ENCODE measurements at regions not wholly inside any gene's neighbourhood (a gene's known extent, or its start where the extent isn't known, plus 50 kb on each side); places are given as distances from the start of the nearest gene placed in this dataset.

GRCh38 chr2:160664603-160665140, 171.1 kb upstream of the RBMS1 start:
- Mint-ChIP-seq H3K4me1 (ENCODE audit: low read depth) (peaks cover 17% of the 10 kb centered on the region), H3K36me3 (ENCODE audit: low read depth) (no peaks in the 10 kb centered on the region), H3K9me3 (no peaks in the 10 kb centered on the region), H3K4me3 (no peak overlapping the region), H3K27me3 (ENCODE audit: low read depth) (peaks cover 10% of the 10 kb centered on the region), H3K27ac (no peak overlapping the region)

DNA sequence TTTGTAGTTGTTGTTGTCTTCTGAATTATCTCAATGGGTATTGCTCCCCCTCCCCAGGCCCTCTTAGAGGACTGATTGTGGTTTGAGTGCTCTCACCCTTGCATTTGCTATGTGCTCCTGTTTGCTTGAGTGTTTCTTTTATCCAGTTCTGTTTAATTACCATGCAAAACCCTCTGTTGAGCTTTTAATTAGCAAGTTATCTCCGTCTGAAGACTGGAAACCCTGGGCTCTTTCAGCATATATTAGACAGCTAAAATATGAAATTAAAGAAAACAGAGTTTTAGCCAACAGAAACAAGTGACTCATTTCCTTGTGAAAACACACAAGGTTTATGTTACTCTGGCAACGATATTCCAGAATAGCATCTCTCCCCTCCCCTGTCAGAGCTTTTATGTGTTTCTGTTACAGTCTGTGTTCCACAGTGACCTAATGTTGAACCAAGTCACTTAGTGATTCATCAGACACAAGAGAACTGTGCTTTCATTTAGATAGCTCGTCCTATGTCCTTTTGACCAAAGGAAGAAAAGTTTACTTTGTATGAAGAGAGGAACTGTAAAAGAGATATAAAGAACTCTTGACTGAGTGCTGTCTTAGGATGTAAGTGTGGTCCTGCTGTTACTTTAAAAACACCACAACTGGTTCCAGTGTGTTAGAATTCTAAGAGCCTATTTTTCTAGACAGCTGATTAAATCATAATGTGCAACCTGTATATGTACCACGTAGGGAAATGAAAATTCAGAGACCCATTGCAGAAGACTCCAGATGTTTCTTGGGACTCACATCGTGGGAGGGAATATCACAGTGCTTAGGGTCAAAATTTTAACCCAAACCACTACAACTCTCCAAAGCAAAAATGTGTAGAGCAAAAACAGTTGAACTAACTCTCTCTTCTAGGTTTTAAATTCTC, 172.8 kb upstream of the RBMS1 start:
- Mint-ChIP-seq H3K4me3 (no peak overlapping the region), H3K9me3 (no peaks in the 10 kb centered on the region), H3K27ac (peak overlapping the region; percentile 43), H3K36me3 (ENCODE audit: low read depth) (no peaks in the 10 kb centered on the region), H3K4me1 (ENCODE audit: low read depth) (peaks cover 17% of the 10 kb centered on the region), H3K27me3 (ENCODE audit: low read depth) (peaks cover 6% of the 10 kb centered on the region)

GRCh38 chr2:160667811-160668210, 174.2 kb upstream of the RBMS1 start:
- Mint-ChIP-seq H3K4me3 (no peak overlapping the region), H3K27ac (no peak overlapping the region), H3K4me1 (ENCODE audit: low read depth) (peaks cover 17% of the 10 kb centered on the region), H3K27me3 (ENCODE audit: low read depth) (peaks cover 6% of the 10 kb centered on the region), H3K9me3 (no peaks in the 10 kb centered on the region), H3K36me3 (ENCODE audit: low read depth) (no peaks in the 10 kb centered on the region)

DNA sequence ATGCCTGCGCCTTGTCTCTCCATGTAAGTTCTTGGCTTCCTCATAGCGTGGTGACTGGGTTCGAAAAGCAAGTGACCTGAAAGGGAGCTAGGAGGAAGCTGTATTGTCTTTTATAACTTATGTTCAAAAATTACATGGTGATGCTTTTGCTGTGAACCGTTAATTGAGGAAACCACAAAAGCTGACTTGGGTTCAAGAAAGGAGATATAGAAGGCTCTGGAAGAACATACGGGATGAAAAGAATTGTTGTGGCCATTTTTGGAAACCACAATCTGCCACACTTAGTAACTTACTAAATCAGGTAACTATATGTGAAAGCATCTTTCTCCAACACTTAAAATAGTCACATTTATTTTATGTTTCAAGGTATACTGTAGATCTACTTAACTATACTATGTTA, 177.0 kb upstream of the RBMS1 start:
- Mint-ChIP-seq H3K4me1 (ENCODE audit: low read depth) (peaks cover 17% of the 10 kb centered on the region), H3K27me3 (ENCODE audit: low read depth) (peaks cover 5% of the 10 kb centered on the region)

DNA sequence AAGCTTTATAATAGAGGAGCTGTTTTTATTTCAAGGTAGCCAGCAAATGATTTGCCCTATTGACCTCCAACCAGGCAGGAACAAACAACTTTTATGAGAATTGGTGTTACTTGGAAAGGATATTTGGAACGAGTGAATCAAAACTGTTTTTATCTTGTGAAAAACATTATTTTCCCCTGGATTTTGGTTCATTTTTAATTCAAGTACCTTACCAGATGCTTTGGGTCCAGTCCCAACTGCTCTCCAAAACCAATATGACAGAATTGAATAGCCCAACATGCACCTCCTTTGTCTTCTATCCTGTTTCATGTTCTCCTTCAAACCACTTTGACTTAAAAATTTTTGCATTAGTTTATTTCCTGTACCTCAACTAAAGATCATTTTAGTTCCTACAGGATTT, 178.6 kb upstream of the RBMS1 start:
- Mint-ChIP-seq H3K4me3 (no peak overlapping the region), H3K9me3 (no peaks in the 10 kb centered on the region), H3K27me3 (ENCODE audit: low read depth) (peaks cover 5% of the 10 kb centered on the region), H3K36me3 (ENCODE audit: low read depth) (no peaks in the 10 kb centered on the region), H3K27ac (no peak overlapping the region), H3K4me1 (ENCODE audit: low read depth) (peaks cover 3% of the 10 kb centered on the region)

More for the DNA sequence above, 177.0 kb upstream of the RBMS1 start:
- no peak overlapping the region for H3K27ac Mint-ChIP-seq
- H3K36me3 Mint-ChIP-seq (ENCODE audit: low read depth) = no peaks in the 10 kb centered on the region
- no peaks in the 10 kb centered on the region for H3K9me3 Mint-ChIP-seq
- H3K4me3 Mint-ChIP-seq = no peak overlapping the region

- Mint-ChIP-seq H3K9me3 (no peaks in the 10 kb centered on the region), H3K27ac (no peak overlapping the region), H3K36me3 (ENCODE audit: low read depth) (no peaks in the 10 kb centered on the region), H3K4me3 (no peak overlapping the region), H3K4me1 (ENCODE audit: low read depth) (no peaks in the 10 kb centered on the region), H3K27me3 (ENCODE audit: low read depth) (peaks cover 5% of the 10 kb centered on the region)
Observed at GRCh38 chr2:160674146-160674750, 180.6 kb upstream of the RBMS1 start.

DNA sequence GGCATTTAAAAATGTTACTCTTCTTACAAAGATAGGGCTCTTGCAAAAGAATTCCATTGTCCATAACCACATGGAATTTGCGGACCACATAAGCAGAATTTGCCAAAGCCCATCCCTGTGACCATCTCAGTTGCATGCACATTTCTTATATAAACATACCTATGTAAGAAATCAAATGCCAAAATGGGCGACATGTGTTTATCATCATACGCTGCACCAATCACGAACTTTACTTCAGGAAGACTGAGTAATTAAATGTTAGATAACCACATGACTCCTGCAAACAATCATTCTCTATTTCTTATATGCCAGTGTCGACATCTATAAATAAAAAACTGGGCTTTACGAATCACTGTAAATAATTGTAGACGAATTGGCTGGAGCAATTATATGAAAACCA, 186.1 kb upstream of the RBMS1 start:
- H3K27ac Mint-ChIP-seq = no peak overlapping the region
- H3K27me3 Mint-ChIP-seq (ENCODE audit: low read depth) = peaks cover 3% of the 10 kb centered on the region
- H3K9me3 Mint-ChIP-seq = peaks cover 3% of the 10 kb centered on the region
- no peak overlapping the region for H3K4me3 Mint-ChIP-seq
- no peaks in the 10 kb centered on the region for H3K4me1 Mint-ChIP-seq (ENCODE audit: low read depth)
- H3K36me3 Mint-ChIP-seq (ENCODE audit: low read depth) = peaks cover 1% of the 10 kb centered on the region

DNA sequence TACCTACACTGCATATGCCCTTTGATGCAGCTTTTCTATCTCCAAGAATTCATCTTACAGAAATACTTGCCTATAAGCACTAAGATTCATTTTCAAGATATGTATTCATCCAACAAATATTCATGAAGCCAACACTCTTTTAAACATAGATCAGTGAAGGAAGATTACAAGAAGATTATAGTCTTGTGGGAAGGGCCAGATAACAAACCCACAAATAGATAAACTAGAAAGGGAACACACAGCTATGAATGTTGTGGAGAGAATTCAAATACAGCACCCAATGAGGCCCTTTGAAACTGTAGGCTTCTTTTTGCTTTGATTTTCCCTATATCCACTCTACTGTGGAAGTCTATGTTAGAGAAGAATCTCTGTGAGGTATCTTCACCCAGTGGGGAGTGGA, 186.7 kb upstream of the RBMS1 start:
- Mint-ChIP-seq H3K9me3 (peaks cover 3% of the 10 kb centered on the region), H3K36me3 (ENCODE audit: low read depth) (peaks cover 1% of the 10 kb centered on the region), H3K27ac (no peak overlapping the region), H3K4me3 (no peak overlapping the region), H3K4me1 (ENCODE audit: low read depth) (no peaks in the 10 kb centered on the region), H3K27me3 (ENCODE audit: low read depth) (no peaks in the 10 kb centered on the region)

DNA sequence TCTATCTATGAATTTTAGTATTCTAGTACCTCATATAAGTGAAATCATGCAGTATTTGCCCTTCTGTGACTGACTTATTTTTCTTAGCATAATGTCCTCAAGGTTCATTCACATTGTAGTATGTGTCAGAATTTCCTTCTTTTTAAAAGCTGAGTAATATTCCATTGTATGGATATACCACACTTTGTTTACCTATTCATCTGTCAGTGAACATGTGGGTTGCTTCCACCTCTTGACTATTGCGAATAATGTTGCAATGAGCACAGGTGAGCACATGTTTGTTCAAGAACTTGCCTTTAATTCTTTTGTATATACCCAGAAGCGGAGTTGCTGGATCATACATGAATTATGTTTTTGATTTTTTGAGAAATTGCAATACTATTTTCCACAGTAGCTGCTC, 187.4 kb upstream of the RBMS1 start:
- Mint-ChIP-seq H3K27me3 (ENCODE audit: low read depth) (no peaks in the 10 kb centered on the region), H3K36me3 (ENCODE audit: low read depth) (peaks cover 1% of the 10 kb centered on the region), H3K4me1 (ENCODE audit: low read depth) (no peaks in the 10 kb centered on the region), H3K27ac (no peak overlapping the region), H3K9me3 (peaks cover 3% of the 10 kb centered on the region), H3K4me3 (no peak overlapping the region)

GRCh38 chr2:160683206-160683605, 189.6 kb upstream of the RBMS1 start:
- no peak overlapping the region for H3K4me3 Mint-ChIP-seq
- no peaks in the 10 kb centered on the region for H3K4me1 Mint-ChIP-seq (ENCODE audit: low read depth)
- H3K9me3 Mint-ChIP-seq = peaks cover 3% of the 10 kb centered on the region
- no peak overlapping the region for H3K27ac Mint-ChIP-seq
- no peaks in the 10 kb centered on the region for H3K27me3 Mint-ChIP-seq (ENCODE audit: low read depth)
- peaks cover 1% of the 10 kb centered on the region for H3K36me3 Mint-ChIP-seq (ENCODE audit: low read depth)

GRCh38 chr2:160687629-160688028, 194.0 kb upstream of the RBMS1 start:
- no peak overlapping the region for H3K27ac Mint-ChIP-seq
- peaks cover 3% of the 10 kb centered on the region for H3K9me3 Mint-ChIP-seq
- H3K4me3 Mint-ChIP-seq = no peak overlapping the region
- H3K36me3 Mint-ChIP-seq (ENCODE audit: low read depth) = peaks cover 1% of the 10 kb centered on the region
- H3K4me1 Mint-ChIP-seq (ENCODE audit: low read depth) = no peaks in the 10 kb centered on the region
- H3K27me3 Mint-ChIP-seq (ENCODE audit: low read depth) = no peaks in the 10 kb centered on the region

DNA sequence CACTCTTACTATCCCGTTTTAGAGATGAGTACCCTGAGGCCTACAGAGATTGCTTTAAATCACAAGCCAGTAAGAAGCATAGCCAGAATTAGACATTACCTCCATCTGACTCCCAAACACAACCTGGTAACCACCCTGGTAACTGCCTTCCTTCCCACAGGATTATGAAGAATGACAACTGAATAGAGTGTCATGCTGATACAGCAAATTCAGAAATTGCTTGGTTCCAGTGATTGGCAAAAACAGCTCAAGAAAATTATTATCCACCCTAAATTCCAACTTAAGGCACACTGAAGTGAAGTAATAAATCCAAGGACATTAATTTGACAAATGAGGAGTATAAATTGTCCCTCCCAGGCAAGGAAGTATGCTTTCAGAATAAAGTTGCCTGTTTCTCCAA, 195.8 kb upstream of the RBMS1 start:
- Mint-ChIP-seq H3K36me3 (ENCODE audit: low read depth) (no peaks in the 10 kb centered on the region), H3K27me3 (ENCODE audit: low read depth) (no peaks in the 10 kb centered on the region), H3K4me3 (no peak overlapping the region), H3K27ac (no peak overlapping the region), H3K4me1 (ENCODE audit: low read depth) (no peaks in the 10 kb centered on the region), H3K9me3 (no peaks in the 10 kb centered on the region)

- no peak overlapping the region for H3K27ac Mint-ChIP-seq
- H3K36me3 Mint-ChIP-seq (ENCODE audit: low read depth) = no peaks in the 10 kb centered on the region
- H3K9me3 Mint-ChIP-seq = no peaks in the 10 kb centered on the region
- H3K27me3 Mint-ChIP-seq (ENCODE audit: low read depth) = no peaks in the 10 kb centered on the region
- H3K4me3 Mint-ChIP-seq = no peak overlapping the region
- no peaks in the 10 kb centered on the region for H3K4me1 Mint-ChIP-seq (ENCODE audit: low read depth)
Observed at GRCh38 chr2:160694221-160694620, 200.6 kb upstream of the RBMS1 start.

GRCh38 chr2:160694631-160695030, 201.0 kb upstream of the RBMS1 start:
- Mint-ChIP-seq H3K4me3 (no peak overlapping the region), H3K9me3 (no peaks in the 10 kb centered on the region), H3K27ac (no peak overlapping the region), H3K27me3 (ENCODE audit: low read depth) (no peaks in the 10 kb centered on the region), H3K4me1 (ENCODE audit: low read depth) (no peaks in the 10 kb centered on the region), H3K36me3 (ENCODE audit: low read depth) (no peaks in the 10 kb centered on the region)

Measured in T-helper 1 cell treated with Interleukin-12 subunit alpha and Interleukin-12 subunit beta and Interleukin-4 antibody, amounts not matched to agents 30 μg/mL and 1 μg/mL, for 36 hours (primary cell).